AG09309 (cell line): ENCODE measurements at regions not wholly inside any gene's neighbourhood (a gene's known extent, or its start where the extent isn't known, plus 50 kb on each side); places are given as distances from the start of the nearest gene placed in this dataset.

ENCODE experiments used
- DNase-seq: peaks from one replicate; pipeline ENCODE4 v3.0.0-alpha.2; 2010; ENCODE audit warnings: low read depth
- H3K4me3 ChIP-seq: 2 replicates; pipeline ENCODE4 v1.5.1; 2011; ENCODE audit warnings: mild to moderate bottlenecking, low read depth, low read length, moderate library complexity; ENCODE audit not compliant: control insufficient read depth
- TF ChIP-seq, protein P1 (sequence below): IDR thresholded peaks from 2 replicates; pipeline ENCODE4 v1.5.1; 2011; ENCODE audit warnings: mild to moderate bottlenecking, low read depth, low read length, inconsistent platforms; ENCODE audit not compliant: insufficient read depth, control insufficient read depth; ENCODE audit errors: missing control alignments

GRCh38 chr12:39077226-39077625 is 171.8 kb upstream of the CPNE8 start:
- DNase-seq, result no peak
- TF ChIP-seq, protein P1, sequence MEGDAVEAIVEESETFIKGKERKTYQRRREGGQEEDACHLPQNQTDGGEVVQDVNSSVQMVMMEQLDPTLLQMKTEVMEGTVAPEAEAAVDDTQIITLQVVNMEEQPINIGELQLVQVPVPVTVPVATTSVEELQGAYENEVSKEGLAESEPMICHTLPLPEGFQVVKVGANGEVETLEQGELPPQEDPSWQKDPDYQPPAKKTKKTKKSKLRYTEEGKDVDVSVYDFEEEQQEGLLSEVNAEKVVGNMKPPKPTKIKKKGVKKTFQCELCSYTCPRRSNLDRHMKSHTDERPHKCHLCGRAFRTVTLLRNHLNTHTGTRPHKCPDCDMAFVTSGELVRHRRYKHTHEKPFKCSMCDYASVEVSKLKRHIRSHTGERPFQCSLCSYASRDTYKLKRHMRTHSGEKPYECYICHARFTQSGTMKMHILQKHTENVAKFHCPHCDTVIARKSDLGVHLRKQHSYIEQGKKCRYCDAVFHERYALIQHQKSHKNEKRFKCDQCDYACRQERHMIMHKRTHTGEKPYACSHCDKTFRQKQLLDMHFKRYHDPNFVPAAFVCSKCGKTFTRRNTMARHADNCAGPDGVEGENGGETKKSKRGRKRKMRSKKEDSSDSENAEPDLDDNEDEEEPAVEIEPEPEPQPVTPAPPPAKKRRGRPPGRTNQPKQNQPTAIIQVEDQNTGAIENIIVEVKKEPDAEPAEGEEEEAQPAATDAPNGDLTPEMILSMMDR, result no peak

DNA sequence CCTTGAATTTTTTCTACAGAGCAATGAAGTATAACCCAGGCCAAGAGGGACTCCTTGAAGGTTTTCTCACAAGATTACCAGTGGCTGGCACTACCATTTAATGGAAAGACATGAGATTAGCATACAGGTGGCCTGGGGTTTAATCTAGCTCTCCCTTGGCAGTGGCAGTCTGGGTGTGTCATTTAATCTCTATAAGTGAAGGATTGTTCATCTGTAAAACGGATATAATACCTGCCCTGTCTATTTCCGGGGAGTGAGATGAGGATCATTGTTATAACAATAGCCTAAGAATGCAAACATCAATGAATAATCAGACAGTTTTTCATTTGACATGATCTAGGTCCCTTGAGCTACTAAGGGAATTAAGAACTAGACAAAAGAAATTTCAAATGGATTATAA is 168.7 kb upstream of the CPNE8 start:
- no peak for DNase-seq
- H3K4me3 ChIP-seq, result no peak overlapping the region
- TF ChIP-seq, protein P1, result no peak

More at GRCh38 chr12:39077226-39077625, 171.8 kb upstream of the CPNE8 start:
- H3K4me3 ChIP-seq, result no peak overlapping the region

- TF ChIP-seq, protein P1, result no peak
- no peak for DNase-seq
Observed at GRCh38 chr12:39072658-39073057, 167.3 kb upstream of the CPNE8 start.

GRCh38 chr12:39071611-39072010 is 166.2 kb upstream of the CPNE8 start:
- no peak overlapping the region for H3K4me3 ChIP-seq
- TF ChIP-seq, protein P1, result no peak
- DNase-seq, result no peak

More at GRCh38 chr12:39072658-39073057, 167.3 kb upstream of the CPNE8 start:
- no peak overlapping the region for H3K4me3 ChIP-seq

GRCh38 chr12:39070775-39071174 is 165.4 kb upstream of the CPNE8 start:
- TF ChIP-seq, protein P1, result no peak
- no peak overlapping the region for H3K4me3 ChIP-seq
- no peak for DNase-seq

GRCh38 chr12:39065455-39065854 is 160.1 kb upstream of the CPNE8 start:
- DNase-seq, result no peak
- no peak overlapping the region for H3K4me3 ChIP-seq
- TF ChIP-seq, protein P1, result no peak

DNA sequence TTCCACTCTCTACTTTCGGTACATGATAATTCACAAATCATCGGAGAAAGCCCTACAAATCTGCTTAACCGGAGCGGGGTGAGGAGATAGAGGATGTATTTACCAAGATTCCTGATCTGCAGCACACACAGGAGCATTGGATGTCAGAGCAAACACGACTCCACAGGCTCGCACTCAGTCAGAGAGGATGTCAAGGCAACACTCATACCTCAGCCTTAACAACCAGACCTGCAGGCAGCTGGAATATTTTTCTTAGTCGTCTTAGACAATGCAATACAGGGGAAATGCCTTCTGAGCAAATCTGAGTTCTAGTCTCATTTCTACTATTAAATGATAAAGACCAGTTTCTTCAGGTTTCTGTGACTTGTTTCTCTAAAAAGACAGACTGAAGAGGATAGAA is 159.3 kb upstream of the CPNE8 start:
- no peak overlapping the region for H3K4me3 ChIP-seq
- no peak for DNase-seq
- TF ChIP-seq, protein P1, result no peak
